Type B pancreatic cell (in vitro differentiated cells): ENCODE measurements at regions not wholly inside any gene's neighbourhood (a gene's known extent, or its start where the extent isn't known, plus 50 kb on each side); places are given as distances from the start of the nearest gene placed in this dataset.

Source experiments
- DNase-seq: peaks from one replicate; pipeline ENCODE4 v3.0.0; 2021; ENCODE audit warnings: mixed read lengths; ENCODE audit not compliant: unreplicated experiment; ENCODE audit errors: extremely low spot score
- H3K27ac Mint-ChIP-seq: 2 replicates; pipeline ENCODE4 v1.8.0; 2021; ENCODE audit warnings: mild to moderate bottlenecking, mixed read lengths
- H3K27me3 Mint-ChIP-seq: 2 replicates; pipeline ENCODE4 v1.8.0; 2021; ENCODE audit warnings: mixed read lengths
- H3K36me3 Mint-ChIP-seq: 2 replicates; pipeline ENCODE4 v1.8.0; 2021; ENCODE audit warnings: mixed read lengths
- H3K4me1 Mint-ChIP-seq: one replicate; pipeline ENCODE4 v1.8.0; 2021; ENCODE audit warnings: mixed read lengths; ENCODE audit not compliant: unreplicated experiment
- H3K4me3 Mint-ChIP-seq: 2 replicates; pipeline ENCODE4 v1.8.0; 2021; ENCODE audit warnings: mild to moderate bottlenecking, mixed read lengths
- H3K9me3 Mint-ChIP-seq: 2 replicates; pipeline ENCODE4 v1.8.0; 2021; ENCODE audit warnings: mixed read lengths
- CTCF ChIP-seq: fragments of 200-600 bp; sonication (generic); conservative IDR thresholded peaks from 2 replicates; pipeline ENCODE4 v1.5.0; 2021; ENCODE audit warnings: antibody characterized with exemption, mild to moderate bottlenecking

GRCh38 chr13:105971312-105971711 is 564.1 kb downstream of the EFNB2 start:
- H3K27ac Mint-ChIP-seq = no peak overlapping the region
- no peak for TF ChIP-seq CTCF
- no peaks in the 10 kb centered on the region for H3K36me3 Mint-ChIP-seq
- no peaks in the 10 kb centered on the region for H3K9me3 Mint-ChIP-seq
- H3K4me1 Mint-ChIP-seq = peaks cover 37% of the 10 kb centered on the region
- DNase-seq = no peak
- H3K4me3 Mint-ChIP-seq = no peak overlapping the region
- H3K27me3 Mint-ChIP-seq = no peaks in the 10 kb centered on the region

- Mint-ChIP-seq H3K36me3 (no peaks in the 10 kb centered on the region), H3K4me1 (peaks cover 37% of the 10 kb centered on the region), H3K4me3 (no peak overlapping the region), H3K27ac (no peak overlapping the region), H3K9me3 (peaks cover 3% of the 10 kb centered on the region), H3K27me3 (no peaks in the 10 kb centered on the region)
- no peak for DNase-seq
- no peak for TF ChIP-seq CTCF
These were observed 565.7 kb downstream of the EFNB2 start for GRCh38 chr13:105969761-105970160.

- H3K36me3 Mint-ChIP-seq = no peaks in the 10 kb centered on the region
These were observed 569.6 kb downstream of the EFNB2 start for GRCh38 chr13:105965910-105966309.

GRCh38 chr13:105962080-105962479 is 573.4 kb downstream of the EFNB2 start:
- no peak for DNase-seq
- H3K9me3 Mint-ChIP-seq = peaks cover 3% of the 10 kb centered on the region
- H3K27ac Mint-ChIP-seq = no peak overlapping the region
- TF ChIP-seq CTCF = no peak
- no peaks in the 10 kb centered on the region for H3K36me3 Mint-ChIP-seq
- no peak overlapping the region for H3K4me3 Mint-ChIP-seq
- no peaks in the 10 kb centered on the region for H3K27me3 Mint-ChIP-seq
- no peaks in the 10 kb centered on the region for H3K4me1 Mint-ChIP-seq

More at GRCh38 chr13:105965910-105966309, 569.6 kb downstream of the EFNB2 start:
- H3K27me3 Mint-ChIP-seq = no peaks in the 10 kb centered on the region
- no peak for DNase-seq
- H3K4me1 Mint-ChIP-seq = peaks cover 12% of the 10 kb centered on the region
- no peak overlapping the region for H3K27ac Mint-ChIP-seq
- no peak for TF ChIP-seq CTCF
- H3K4me3 Mint-ChIP-seq = no peak overlapping the region
- peaks cover 3% of the 10 kb centered on the region for H3K9me3 Mint-ChIP-seq

GRCh38 chr13:105961438-105961837 is 574.0 kb downstream of the EFNB2 start:
- no peaks in the 10 kb centered on the region for H3K27me3 Mint-ChIP-seq
- peaks cover 3% of the 10 kb centered on the region for H3K9me3 Mint-ChIP-seq
- no peak for DNase-seq
- no peak for TF ChIP-seq CTCF
- H3K36me3 Mint-ChIP-seq = no peaks in the 10 kb centered on the region
- H3K27ac Mint-ChIP-seq = no peak overlapping the region
- no peaks in the 10 kb centered on the region for H3K4me1 Mint-ChIP-seq
- H3K4me3 Mint-ChIP-seq = no peak overlapping the region

GRCh38 chr13:105960326-105960725 is 575.1 kb downstream of the EFNB2 start:
- Mint-ChIP-seq H3K36me3 (no peaks in the 10 kb centered on the region), H3K9me3 (no peaks in the 10 kb centered on the region), H3K4me1 (no peaks in the 10 kb centered on the region), H3K27ac (no peak overlapping the region), H3K27me3 (no peaks in the 10 kb centered on the region), H3K4me3 (no peak overlapping the region)
- DNase-seq = no peak
- TF ChIP-seq CTCF = no peak
